HepG2 (cell line): ENCODE measurements at regions not wholly inside any gene's neighbourhood (a gene's known extent, or its start where the extent isn't known, plus 50 kb on each side); places are given as distances from the start of the nearest gene placed in this dataset.

Experiments
- CBX5 ChIP-seq: sonication (generic); formaldehyde crosslinking; IDR thresholded peaks from 2 replicates; pipeline ENCODE4 v1.4.0; 2020; ENCODE audit warnings: missing genetic modification reagents, borderline replicate concordance
- CHD2 ChIP-seq: IDR thresholded peaks from 2 replicates; pipeline ENCODE4 v1.6.1; 2011; ENCODE audit warnings: low read depth, low read length, improper control_type of control experiment
- KDM1A ChIP-seq: IDR thresholded peaks from 2 replicates; pipeline ENCODE4 v1.6.1; 2016; ENCODE audit warnings: missing compliant biosample characterization
- MIXL1 ChIP-seq: IDR thresholded peaks from 2 replicates; pipeline ENCODE4 v1.6.1; 2016
- RELA ChIP-seq: sonication (generic); formaldehyde crosslinking; IDR thresholded peaks from 2 replicates; pipeline ENCODE4 v1.4.0; 2020; ENCODE audit warnings: missing genetic modification reagents
- SOX6 ChIP-seq, 2 experiments: fragments of 450-650 bp in 1 of 2; sonication (generic) in 1 of 2; formaldehyde crosslinking in 1 of 2; IDR thresholded peaks; 2 replicates each; pipeline versions ENCODE4 v1.4.0 to v1.6.1; 2017 to 2020; ENCODE audit warnings: antibody characterized with exemption in 1 of 2, mild to moderate bottlenecking in 1 of 2, missing genetic modification reagents in 1 of 2
- ZBTB7A ChIP-seq: sonication (generic); formaldehyde crosslinking; IDR thresholded peaks from 2 replicates; pipeline ENCODE4 v1.8.0; 2022; ENCODE audit warnings: mild to moderate bottlenecking, missing genetic modification reagents
- ZKSCAN1 ChIP-seq: fragments of 150-350 bp; IDR thresholded peaks from 2 replicates; pipeline ENCODE4 v1.6.1; 2014; ENCODE audit warnings: low read length
- ZMYM2 ChIP-seq: sonication (generic); formaldehyde crosslinking; IDR thresholded peaks from 2 replicates; pipeline ENCODE4 v1.8.0; 2022; ENCODE audit warnings: mild to moderate bottlenecking, missing genetic modification reagents
- ZNF138 ChIP-seq: sonication (generic); formaldehyde crosslinking; IDR thresholded peaks from 2 replicates; pipeline ENCODE4 v1.5.0; 2020; ENCODE audit warnings: mild to moderate bottlenecking, low read depth, missing genetic modification reagents
- ZNF782 ChIP-seq: sonication (generic); formaldehyde crosslinking; IDR thresholded peaks from 2 replicates; pipeline ENCODE4 v1.4.0; 2020; ENCODE audit warnings: missing genetic modification reagents, mild to moderate bottlenecking, borderline replicate concordance
- TF ChIP-seq, protein P1 (sequence below): sonication (generic); formaldehyde crosslinking; IDR thresholded peaks from 2 replicates; pipeline ENCODE4 v1.5.0; 2020; ENCODE audit warnings: mild to moderate bottlenecking, missing genetic modification reagents, moderate library complexity
- TF ChIP-seq, protein P2 (sequence below): sonication (generic); formaldehyde crosslinking; IDR thresholded peaks from 2 replicates; pipeline ENCODE4 v1.5.0; 2020; ENCODE audit warnings: missing genetic modification reagents
- TF ChIP-seq, protein P3 (sequence below), 2 experiments: IDR thresholded peaks; 2 replicates each; pipeline ENCODE4 v1.6.1; 2011 to 2012; ENCODE audit warnings: low read length in 2 of 2, borderline replicate concordance in 1 of 2, low read depth in 1 of 2, mild to moderate bottlenecking in 1 of 2, moderate library complexity in 1 of 2

DNA sequence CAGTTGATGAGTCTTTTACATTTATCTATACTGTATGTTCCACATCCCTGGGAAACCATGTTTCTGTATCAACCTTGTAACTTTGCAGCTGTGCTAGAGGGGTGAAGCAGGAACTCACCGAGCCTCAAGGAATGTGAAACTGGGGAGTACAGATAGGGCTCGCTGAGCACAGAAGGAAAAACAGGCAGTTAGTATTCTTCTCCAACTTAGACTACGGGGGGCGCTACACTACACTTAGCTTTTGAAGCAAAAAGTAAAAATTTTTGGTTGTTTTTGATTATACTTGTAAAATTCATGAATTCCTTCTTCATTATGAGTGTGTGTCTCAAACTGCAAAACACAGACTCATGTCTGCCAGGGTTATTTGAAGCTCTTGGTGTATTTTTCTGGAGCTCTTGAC is 132.7 kb upstream of the RGMA start:
- TF ChIP-seq ZBTB7A (CRISPR knock-in tag) (no peak), ZKSCAN1 (no peak), ZMYM2 (CRISPR knock-in tag) (no peak), ZNF782 (no peak), KDM1A (CRISPR knock-in tag) (no peak), CHD2 (no peak), MIXL1 (CRISPR knock-in tag) (no peak), RELA (CRISPR knock-in tag) (no peak), CBX5 (CRISPR knock-in tag) (no peak), ZNF138 (CRISPR knock-in tag) (no peak), SOX6 (IDR thresholded peaks at IDR 0.05) (no peak), SOX6 (CRISPR knock-in tag; IDR thresholded peaks at IDR 0.05) (no peak)
- TF ChIP-seq, protein P1, sequence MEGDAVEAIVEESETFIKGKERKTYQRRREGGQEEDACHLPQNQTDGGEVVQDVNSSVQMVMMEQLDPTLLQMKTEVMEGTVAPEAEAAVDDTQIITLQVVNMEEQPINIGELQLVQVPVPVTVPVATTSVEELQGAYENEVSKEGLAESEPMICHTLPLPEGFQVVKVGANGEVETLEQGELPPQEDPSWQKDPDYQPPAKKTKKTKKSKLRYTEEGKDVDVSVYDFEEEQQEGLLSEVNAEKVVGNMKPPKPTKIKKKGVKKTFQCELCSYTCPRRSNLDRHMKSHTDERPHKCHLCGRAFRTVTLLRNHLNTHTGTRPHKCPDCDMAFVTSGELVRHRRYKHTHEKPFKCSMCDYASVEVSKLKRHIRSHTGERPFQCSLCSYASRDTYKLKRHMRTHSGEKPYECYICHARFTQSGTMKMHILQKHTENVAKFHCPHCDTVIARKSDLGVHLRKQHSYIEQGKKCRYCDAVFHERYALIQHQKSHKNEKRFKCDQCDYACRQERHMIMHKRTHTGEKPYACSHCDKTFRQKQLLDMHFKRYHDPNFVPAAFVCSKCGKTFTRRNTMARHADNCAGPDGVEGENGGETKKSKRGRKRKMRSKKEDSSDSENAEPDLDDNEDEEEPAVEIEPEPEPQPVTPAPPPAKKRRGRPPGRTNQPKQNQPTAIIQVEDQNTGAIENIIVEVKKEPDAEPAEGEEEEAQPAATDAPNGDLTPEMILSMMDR: no peak
- TF ChIP-seq, protein P2, sequence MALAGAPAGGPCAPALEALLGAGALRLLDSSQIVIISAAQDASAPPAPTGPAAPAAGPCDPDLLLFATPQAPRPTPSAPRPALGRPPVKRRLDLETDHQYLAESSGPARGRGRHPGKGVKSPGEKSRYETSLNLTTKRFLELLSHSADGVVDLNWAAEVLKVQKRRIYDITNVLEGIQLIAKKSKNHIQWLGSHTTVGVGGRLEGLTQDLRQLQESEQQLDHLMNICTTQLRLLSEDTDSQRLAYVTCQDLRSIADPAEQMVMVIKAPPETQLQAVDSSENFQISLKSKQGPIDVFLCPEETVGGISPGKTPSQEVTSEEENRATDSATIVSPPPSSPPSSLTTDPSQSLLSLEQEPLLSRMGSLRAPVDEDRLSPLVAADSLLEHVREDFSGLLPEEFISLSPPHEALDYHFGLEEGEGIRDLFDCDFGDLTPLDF: no peak
- TF ChIP-seq, protein P3, sequence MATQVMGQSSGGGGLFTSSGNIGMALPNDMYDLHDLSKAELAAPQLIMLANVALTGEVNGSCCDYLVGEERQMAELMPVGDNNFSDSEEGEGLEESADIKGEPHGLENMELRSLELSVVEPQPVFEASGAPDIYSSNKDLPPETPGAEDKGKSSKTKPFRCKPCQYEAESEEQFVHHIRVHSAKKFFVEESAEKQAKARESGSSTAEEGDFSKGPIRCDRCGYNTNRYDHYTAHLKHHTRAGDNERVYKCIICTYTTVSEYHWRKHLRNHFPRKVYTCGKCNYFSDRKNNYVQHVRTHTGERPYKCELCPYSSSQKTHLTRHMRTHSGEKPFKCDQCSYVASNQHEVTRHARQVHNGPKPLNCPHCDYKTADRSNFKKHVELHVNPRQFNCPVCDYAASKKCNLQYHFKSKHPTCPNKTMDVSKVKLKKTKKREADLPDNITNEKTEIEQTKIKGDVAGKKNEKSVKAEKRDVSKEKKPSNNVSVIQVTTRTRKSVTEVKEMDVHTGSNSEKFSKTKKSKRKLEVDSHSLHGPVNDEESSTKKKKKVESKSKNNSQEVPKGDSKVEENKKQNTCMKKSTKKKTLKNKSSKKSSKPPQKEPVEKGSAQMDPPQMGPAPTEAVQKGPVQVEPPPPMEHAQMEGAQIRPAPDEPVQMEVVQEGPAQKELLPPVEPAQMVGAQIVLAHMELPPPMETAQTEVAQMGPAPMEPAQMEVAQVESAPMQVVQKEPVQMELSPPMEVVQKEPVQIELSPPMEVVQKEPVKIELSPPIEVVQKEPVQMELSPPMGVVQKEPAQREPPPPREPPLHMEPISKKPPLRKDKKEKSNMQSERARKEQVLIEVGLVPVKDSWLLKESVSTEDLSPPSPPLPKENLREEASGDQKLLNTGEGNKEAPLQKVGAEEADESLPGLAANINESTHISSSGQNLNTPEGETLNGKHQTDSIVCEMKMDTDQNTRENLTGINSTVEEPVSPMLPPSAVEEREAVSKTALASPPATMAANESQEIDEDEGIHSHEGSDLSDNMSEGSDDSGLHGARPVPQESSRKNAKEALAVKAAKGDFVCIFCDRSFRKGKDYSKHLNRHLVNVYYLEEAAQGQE (IDR thresholded peaks at IDR 0.05; ENCODE audit: borderline replicate concordance in 1 of 2, low read depth in 1 of 2, low read length in 2 of 2): no peak
